Globus pallidus (tissue), 1 donor: ENCODE measurements at regions not wholly inside any gene's neighbourhood (a gene's known extent, or its start where the extent isn't known, plus 50 kb on each side); places are given as distances from the start of the nearest gene placed in this dataset.
A peak's percentile ranks its signal among the peaks of the same experiment; 100 is the strongest.

Source experiments
- DNase-seq: peaks from one replicate; pipeline ENCODE4 v3.0.0-alpha.2; 2015; ENCODE audit warnings: low spot score

DNA sequence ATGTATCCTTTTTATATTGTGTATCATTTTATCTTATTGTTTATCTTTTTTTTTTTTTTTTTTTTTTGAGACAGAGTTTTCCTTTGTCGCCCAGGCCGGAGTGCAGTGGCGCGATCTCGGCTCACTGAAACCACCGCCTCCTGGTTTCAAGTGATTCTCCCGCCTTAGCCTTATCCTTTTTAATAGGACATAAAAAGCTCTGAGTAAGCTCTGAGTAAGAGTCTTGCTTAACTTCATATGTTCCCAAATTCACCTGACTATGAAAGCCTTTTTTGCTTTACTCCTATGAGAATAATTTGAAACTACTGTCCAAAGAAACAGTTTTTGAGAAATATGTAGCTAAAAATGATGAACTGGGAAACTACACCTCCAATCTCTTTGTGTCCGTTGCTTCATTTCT, 525.5 kb downstream of the IRS1 start:
- no peak for DNase-seq

DNA sequence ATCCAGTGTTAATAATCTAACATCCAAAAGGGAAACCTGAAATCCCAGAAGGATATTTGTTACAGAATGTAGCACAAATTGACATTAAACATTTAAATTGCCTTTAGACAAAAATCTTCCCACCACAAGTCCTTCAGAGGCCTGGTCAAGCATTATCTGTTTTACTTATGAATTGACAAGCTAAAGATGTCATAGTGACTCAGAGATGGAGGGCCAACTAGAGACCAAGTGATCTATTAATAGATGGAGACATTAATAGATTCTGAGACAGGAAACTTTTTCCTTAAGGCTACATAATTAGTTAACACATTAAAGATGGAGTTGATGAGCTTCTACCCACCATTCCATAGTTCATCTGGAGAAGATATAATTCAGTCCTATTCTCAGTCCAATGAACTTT, 526.2 kb downstream of the IRS1 start:
- DNase-seq, result no peak

DNA sequence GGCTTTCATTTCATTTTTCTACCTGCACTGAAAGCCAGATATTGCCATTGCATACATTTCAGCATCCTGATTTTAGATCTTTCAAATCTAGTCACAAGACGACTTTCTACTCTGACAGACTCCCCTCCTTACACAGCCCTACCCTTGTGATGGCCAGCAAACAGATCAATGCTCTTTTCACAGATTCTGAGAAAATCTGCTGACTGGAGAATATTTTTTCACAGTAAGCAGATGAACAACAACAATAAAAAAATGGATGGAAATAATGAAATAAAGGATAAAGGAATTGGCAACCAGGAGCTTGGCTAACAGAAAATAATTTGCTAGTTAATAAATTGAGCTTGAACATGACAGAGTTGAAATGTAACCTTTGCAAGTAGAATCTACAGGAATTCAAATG, 527.2 kb downstream of the IRS1 start:
- peak; percentile 20 for DNase-seq

DNA sequence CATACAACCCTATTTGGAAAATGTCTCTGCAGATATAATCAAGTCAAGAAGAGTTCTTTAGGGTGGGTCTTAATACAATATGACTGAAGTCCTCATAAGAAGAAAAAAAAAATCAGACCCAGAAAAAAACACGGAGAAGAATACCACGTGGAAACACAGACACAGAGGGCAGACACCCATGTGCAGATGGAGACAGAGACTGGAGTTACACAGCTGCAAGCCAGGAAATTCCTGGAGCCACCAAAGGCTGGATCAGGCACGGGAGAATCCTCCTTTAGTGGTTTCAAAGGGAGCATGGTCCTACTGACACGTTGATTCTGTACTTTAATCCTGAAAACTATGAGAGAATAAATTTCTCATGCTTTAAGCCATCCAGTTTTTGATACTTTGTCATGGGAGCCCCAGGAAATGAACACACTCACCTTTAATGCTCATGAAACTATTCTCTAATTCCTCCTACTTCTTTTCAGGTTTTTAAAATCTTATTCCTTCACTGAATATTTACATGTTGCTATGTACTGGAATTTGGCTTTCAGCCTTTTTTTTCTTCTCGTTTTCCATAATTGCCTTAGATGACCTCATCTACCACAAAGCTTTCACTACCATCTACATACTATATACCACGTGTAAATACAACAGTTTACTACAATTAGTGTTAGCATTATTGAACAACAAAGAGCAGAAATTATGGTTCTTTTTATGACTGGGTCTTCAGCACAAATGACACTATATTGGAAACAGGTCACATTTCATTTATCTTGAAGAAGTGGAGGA, 529.1 kb downstream of the IRS1 start:
- DNase-seq, result no peak

DNA sequence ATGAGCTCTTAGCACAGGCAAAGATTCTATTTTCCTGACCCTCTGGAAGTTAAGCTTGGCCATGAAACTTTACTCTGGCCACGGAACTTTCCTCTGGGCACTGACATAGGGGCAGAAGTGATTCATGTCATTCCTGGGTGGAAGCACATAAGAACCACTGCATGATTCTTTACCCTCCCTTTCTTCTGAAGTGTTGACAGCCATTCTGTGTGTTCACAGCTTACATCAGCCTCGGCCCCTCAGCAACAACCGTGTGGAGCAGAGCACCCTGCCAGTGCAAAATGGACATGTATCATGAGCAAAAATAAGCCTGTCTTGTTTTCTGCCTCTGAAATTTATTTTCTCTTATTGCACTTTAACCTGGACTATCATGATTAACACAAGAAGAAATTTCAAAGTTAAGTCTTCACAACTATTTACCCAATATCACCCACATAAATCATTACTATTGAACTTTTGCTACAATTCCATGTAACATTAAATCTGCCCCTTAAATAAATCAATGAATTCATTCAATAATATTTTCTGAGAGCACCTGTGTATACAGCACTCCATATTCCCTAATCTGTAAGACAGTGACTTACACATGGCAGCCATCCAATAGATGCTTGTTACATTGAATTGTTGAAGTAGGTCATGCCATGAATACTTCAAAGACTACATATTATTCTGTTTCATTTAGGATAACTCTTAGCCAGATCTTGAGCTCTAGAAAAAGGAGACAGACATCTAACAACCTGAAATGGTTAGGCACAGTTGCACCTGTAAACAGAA, 531.9 kb downstream of the IRS1 start:
- no peak for DNase-seq

DNA sequence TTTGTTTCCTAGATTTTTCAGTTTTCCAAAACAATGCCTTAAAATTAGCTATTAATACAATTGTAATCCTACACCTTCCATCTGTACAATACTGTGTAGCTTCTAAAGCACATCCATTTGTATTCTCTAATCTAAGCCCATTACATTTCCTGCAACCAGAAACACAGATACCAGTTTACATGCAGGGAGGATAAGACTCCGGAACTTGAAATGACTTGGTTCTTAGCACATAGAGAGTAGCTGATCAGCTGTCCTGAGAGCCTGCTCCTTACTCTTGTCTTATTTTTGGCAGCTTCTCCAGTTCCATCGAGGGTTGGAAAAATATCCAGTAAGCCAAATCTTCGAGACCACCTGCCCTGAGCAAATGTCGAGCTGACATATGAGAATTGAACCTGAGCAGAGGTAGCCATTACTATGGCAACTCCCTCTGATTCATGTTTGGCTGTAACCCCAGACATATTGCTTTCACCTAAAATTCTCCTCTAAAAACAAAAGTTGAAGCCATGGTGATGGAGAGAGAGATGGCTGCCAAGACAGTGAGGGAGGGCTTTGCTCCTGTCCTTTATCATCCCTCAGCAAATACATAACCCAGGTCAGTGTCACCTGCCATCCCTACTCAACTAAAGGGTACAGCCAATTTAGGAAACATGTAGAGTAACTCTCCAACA, 542.8 kb downstream of the IRS1 start:
- DNase-seq, result no peak

DNA sequence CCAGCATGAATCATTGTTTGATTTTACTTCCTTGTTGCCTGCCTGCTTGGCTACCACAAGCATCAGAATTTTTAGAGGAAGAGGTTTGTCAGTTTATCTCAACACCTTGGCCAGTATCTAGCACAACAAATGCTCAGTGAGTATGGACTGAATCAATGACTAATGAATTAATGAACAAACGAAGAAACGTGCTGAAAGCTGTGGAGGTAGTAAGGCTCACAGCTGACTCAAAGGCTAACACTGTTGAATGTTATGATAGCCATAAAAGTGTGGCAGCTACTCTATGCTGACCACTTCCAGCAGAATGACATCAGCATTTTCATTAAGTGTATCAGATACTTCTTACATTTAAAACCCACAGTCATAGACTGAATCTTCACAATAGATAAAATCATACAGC, 543.4 kb downstream of the IRS1 start:
- DNase-seq, result no peak

DNA sequence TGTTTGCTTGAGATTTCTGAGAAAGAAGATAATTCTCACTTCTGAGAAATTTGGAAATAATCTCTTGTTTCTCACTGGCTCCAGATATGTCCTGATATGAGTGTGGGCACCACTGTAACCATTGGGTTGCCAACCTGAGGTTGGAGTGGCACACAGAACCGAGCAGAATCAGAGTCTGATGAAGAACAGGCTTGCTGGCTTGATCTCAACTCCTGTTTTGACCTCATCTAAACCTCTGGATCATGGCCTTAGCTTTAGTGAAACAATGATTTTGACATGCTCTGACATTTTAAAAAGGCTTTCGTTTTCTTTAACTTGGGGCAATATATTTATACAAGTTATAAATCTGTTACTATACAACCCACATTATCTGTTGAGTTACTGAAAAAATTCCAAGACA, 548.0 kb downstream of the IRS1 start:
- no peak for DNase-seq

DNA sequence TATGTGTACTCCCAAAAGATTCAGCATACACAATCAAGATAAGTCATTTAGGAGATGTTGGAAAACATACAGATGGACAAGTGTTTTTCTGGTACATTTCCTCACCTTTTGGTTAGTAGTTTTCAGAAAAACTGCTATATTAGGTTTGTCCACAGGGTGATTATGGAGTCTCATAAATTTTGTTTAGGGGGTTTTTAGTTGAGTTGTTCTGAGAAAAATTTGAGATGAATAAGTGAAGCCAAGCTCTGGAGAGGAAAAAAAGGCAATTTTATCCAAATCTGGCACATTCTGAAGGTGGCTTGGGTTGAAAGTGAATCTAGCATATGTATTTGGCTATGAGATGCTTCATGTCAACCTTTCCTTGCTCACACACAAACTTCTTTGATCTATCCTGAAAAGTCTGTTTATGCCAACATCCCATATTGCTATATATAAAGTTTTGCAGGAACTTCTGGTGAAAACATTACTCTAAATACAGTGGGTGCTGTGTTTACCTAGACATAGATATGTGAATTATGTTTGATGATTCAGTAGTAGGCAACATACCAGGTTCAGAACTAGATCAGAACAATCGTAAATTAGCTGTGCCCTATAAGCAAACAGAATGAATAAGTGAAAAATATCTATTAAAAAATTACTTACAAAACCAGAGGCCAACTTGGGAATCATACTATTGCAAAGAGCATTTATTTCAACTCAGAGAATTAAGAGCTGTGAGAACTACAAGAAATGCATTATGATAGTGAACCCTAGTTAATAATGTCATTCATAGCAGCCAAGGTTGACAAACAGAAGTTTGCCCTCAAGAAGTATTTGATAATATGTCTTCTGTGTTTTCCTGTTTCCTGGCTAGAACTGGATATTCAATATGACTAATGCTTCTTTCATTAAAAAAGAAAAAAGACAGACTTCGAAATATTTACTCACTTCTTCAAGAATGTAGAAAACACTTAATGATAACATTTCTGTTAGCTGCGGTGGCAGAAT, 552.0 kb downstream of the IRS1 start:
- no peak for DNase-seq

DNA sequence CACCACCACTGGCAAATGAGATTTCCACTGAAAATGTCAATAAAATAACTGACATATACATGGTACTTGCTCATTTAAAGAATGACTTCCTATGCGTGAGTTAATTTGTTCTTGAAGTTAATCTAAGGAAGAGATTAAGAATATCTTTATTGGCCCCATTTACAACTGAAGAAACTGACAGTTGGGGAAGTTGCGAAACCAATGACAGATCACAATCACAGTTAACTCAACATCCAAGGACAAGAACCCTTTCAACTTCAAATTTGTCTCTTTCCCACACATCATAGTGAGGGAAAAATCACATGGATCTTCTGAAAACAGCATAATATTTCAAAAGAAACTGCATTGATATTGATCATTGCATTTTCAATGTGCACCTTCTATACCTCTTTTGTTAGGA, 565.4 kb downstream of the IRS1 start:
- no peak for DNase-seq

DNA sequence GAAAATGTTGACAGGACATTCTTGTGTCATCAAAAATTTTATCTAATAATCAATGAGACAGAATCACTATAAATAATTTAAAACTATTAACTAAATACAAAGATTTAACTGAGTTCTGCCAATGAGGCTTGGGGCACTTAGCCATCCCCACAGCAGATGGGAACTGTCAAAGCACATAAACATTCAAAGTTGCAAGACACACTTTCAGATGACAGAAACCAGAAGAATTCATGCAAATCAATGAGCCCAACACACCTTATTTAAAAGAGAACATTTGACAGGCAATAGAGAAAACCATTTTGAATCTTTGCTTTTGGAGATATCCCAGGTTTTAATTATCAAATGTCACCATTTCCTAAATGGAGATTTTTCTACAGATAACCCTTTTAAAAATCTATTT, 566.2 kb downstream of the IRS1 start:
- DNase-seq, result no peak

DNA sequence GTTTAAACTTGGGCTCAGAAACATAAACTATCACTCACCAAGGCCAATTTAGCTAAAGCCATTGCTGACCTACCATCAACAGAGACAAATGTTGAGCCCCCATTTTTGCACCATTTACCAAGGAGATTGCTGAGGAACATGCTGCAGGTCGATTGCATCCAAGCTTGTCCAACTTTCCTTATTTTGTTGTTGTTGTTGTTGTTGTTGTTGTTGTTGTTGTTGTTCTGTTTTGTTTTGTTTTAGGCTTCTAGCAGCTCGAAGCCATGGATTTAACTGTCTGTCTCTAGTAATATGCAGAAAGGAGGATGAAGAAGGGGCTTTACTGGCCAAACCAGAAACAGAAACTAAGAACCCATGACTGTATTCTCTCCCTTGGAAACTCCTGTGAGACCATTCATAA, 571.5 kb downstream of the IRS1 start:
- no peak for DNase-seq

DNA sequence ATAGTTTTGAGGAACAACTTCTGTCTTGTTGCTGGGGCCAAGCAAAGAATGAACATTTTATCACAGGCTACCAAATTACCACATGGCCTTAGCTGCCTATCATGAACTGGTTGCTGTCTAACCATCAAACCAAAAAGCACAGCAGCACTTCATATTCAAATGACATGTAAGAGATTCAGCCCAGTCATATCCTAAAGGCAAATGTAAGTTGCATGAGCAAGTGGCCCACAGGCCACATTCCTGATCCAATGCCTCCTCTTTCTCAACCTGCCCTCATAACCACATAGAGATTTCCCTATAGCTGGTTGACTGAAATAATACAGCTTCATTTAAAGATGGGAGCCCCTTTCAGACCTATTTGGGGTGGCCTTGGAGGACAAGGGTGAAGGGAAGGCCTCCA, 572.3 kb downstream of the IRS1 start:
- no peak for DNase-seq

DNA sequence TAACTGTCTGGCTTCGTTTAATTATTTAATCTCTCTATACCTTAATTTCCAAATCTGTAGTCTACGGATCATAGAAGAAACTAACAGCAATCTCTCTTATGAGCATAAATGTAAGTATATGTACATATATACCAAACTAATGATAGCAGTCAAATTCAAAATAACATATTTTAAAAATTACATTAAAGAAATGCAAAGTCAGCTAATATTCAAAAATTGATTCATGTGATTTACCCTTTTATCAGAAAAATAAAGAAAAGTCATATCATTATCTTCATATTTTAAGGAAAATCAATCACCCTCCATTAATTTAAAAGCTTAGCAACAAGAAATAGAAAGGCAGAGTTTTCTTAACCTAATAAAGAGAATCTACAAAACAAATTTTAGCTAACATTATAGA, 575.9 kb downstream of the IRS1 start:
- DNase-seq, result no peak

DNA sequence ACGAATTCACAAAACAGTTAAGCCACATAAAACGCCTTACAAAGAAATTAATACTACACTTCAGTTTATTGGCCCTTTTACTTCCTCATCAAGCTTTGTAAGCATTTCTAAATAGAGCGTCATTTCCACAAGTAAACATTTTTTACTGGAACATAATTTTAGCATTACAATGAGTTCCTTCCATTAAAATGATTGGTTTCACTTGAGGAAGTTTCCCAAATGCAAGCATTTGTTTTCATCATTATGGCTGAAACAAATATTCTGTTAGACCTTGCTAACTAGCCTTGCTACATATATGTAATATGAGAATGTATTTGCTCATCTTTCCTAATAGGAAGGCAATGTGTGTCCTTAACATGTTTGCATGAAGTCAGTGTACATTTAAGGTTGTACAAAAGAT, 579.1 kb downstream of the IRS1 start:
- DNase-seq, result no peak

DNA sequence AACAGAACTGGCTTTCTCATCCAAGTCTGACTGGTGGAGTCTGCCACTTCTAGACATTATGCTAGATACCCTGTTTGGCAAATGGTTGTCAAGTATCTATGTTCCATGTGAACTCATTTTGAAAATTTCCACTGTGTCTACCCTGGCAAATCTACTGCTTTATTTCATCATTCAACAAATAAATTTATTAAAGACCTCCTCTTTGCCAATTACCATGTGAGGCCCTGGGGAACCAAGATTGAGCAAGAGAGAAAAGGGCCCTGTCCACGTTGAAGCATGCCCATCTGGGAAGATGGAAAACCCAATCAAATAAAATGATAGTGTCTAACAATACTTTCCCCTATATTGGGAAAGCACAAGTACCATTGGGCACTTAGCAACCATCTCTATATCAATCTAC, 582.4 kb downstream of the IRS1 start:
- no peak for DNase-seq

DNA sequence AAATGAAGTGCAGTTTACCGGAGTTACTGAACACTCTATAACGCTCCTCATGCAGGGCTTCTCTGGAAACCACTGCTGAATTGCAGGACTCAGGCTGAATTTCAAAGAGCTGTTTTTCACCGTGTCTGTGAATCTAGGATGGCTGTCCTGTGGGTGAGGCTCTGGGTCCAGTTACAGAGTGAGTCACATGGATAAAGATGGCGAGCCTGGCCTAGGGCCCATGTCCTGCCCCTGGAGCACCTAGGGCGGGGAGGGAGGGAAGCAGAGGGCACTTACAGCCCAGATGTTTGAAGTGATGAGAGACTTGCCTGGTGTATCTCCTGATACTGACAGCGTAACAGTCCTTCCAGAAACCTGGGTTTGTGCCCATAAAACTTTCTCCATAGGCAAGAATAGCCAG, 583.0 kb downstream of the IRS1 start:
- no peak for DNase-seq

DNA sequence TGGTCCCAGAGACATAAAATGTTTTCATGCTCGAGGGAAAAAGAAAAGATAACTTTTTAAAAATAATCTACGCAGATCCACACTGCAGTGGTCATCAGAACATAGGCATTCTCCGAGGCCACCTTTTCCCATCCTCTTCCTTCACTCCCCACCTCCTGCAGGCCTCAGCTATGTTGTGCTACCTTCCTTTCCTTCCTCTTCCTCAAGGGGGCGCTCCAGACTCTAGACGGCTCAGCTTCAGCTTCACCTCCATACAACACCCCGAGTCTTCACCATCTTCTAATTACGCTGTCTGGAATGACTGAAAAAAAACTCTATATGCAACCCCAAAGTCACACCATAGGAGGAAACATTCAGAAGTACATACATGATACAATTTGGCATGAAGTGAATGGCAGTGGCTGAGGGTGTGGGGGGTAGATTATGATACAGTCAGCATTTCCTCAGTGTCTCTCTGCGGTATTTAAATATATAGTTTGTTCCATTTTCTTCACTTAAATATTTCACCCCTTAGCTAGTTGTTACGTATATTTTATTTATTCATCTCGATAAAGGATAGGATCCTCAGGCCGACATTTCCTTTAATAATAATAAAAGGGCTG, 583.6 kb downstream of the IRS1 start:
- DNase-seq, result peak; percentile 50

DNA sequence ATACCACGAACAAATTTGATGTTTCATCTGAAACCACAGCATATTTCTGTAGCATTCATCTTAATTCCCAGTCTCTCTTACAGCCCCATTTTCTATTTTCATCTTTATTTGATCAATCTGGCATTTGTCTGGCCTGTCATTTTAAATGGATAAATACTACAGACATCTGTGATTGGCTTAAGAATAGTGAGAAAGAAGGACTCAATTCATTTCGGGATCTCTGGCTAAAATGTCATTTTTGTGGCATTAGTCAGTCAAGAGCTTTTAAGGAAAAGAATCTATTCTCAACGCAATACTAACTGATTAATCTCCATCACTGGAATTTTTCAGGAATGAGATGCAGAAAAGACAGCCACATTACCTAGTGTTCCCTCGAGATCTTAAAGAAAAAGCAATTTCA, 585.9 kb downstream of the IRS1 start:
- DNase-seq, result no peak

DNA sequence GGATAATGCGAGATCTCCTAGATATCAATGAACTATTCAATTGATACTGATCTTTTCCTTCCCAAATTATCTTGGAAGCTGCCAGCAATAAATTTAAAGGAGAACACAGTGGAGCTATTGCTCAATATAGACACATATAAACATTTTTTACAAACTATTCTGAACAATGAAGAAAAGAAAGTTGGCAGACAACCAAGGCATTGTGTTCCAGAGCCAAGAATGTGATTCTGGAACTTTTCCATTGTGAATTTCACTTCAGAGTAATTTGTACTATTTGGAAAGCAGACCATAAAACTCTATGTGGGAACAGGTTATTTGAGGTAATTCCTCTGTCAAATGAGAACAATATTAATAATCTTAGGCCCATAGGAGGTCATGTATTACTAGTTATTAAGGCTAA, 588.2 kb downstream of the IRS1 start:
- DNase-seq, result no peak

DNA sequence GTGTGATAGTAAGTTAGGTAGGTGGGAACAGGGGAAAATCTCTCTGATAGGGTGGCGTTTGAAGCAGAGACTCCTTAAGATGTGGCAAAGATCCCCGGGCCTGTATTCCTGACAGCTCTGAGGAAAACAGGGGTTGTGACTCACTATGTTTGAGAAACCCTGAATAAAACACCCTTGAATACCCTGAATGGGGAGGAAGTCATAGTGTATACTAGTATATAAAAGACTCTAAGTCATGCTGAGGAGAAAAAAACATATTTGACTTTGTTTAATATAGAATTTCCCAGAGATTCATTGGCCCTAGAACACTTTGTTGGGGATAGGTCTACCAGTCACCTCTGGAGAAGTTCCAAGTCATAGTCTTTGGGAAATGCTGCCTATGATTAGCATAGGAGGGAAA, 590.9 kb downstream of the IRS1 start:
- no peak for DNase-seq

DNA sequence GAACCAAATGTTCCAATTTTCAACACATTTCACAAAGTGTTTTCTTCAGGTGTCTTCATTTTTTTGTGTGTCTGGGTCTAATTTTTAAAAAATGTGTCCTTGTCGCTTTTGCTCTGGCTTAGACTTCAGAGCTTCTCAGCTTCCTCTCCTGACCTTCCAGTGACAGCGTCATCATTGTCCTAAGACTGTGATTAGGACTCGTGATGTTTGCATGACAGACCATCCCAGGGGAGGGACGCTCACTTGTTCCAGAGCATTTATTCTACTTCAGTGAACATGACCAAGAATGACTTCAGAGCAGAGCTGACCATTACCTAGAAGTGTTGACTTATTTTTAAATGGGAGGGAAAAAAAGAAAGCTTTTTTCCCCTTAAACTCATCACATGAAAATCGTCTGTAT, 591.9 kb downstream of the IRS1 start:
- no peak for DNase-seq
